ENCODE measurements at regions not wholly inside any gene's neighbourhood (a gene's known extent, or its start where the extent isn't known, plus 50 kb on each side); places are given as distances from the start of the nearest gene placed in this dataset.

DNA sequence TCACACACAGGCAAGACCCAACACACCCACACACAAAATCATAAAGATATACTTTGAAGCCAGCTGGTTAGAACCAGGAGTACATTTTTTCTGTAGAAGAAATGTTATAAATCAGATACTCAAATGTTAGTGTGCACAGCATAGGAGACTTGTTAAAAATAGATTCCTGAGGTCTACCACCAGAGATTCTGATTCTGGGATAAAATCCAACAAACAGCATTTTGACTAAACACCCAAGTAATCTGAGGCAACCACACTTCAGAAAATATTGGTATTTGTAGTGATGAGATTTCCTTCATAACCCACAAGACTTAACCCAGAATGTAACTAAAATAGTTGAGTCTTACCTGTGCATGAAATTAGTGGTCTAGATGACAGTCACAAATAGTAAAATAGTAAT is 301.8 kb downstream of the HNRNPD start:
- no peak for DNase-seq

DNA sequence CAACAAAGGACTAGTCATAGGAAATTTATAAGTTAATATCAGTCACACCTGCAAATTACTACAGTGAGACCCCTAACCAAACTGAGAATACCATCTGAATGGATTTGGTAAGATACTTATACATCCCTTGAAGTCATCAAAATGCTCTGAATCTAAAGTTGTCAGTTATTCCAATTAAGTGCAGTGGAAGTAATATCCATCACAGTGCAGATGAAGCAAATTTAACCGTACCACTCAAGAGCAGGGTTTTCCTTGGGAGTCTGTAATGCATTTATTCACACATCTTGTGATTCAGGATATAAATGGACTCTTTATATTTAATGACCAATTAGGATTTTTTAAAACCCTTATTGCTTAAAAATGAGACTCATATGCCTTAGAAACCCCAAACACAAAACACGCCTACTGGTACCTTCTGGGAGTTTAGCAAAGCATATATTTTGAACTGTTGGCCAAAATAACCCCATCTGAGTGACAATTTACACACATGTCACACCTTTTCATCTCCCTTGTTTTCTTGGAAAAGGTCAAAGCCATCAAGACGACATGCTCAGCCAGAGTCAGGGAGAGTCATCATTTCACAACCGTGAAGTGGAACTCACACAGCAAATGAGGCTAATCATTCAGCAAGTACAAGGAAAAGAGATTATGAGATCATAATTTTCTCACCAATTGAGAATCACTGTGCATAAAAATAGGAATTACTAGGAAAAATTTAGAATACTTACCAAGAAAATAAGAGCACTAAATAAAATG is 303.7 kb downstream of the HNRNPD start:
- no peak for DNase-seq

DNA sequence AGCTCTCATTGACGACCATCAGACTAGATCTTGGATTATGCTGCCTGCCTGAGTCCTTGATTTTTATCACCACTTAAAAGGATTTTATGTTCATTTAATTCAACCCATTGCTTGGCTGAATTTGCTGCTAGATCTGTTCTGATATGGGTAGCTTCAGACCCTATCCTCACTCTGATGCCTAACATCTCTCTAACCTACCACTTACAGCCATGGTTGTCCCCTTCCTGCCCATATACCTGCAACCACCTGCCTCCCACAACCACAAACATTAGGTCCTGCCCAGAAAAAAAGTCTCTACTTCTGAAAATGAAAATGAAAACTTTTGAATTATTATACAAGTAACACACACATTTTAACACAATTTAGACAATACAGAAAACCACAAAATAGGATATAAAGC is 310.8 kb downstream of the HNRNPD start:
- DNase-seq = no peak

DNA sequence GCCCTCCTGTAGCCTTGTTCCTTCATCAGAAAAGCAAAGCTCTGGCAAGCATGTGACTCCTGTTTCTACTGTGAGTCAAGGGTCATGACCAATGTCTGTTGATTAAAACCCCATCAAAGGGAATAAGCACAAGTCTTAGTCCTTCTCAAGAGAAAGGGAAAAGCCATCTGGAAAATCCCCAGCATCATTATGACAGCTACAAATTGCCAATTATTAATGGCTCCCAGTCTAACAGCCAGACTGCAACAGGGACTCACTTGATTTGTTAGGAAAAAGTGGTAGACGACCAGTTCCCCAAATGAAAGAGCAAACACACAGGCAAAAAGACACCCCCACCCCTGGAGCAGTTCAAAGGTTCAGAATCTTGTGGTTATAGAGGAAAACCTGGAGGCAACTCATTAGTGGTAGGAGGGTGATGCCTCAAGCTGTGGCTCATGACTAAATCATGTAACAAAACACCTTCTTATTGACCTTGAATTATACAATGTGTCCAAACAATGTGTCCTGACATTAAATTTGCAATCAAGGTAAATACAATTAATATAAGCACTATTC is 315.7 kb downstream of the HNRNPD start:
- peak; percentile 5 for DNase-seq

DNA sequence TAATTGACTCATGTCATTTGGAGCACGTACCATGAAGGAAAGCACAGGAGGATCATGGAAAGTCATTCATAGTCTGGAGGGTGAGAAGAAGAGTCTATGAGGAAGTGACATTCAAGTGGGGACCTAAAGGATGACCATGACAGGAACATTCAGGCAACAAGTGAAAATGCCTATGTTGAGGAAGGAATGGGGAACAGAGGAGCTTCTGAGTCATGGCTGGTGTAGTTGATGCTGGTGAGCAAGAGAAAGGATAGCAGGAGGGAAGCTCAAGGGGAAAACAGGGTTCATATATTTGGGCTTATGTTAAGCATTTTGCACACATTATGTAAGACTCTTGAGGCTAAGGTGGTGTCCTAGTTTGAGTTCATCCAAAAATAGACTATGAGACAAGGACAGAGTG is 318.6 kb downstream of the HNRNPD start:
- DNase-seq = no peak

DNA sequence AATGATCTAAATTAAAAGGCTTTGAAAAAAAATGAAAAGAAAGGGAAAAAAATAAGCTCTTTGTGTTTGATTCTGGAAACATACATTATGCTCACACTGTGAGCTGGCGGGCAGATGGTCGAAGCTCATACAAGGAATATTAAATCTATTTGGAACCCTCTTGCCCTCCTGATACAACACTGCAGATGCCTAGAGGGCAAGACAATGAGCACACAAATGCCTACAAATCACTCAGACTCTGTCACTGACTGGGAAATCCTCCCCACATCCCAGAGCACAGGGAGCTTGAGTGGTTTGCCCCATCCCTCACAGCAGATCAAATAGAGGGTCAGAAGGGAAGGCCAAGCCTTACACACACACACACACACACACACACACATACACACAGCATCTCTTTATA is 320.4 kb downstream of the HNRNPD start:
- DNase-seq = peak; percentile 52

DNA sequence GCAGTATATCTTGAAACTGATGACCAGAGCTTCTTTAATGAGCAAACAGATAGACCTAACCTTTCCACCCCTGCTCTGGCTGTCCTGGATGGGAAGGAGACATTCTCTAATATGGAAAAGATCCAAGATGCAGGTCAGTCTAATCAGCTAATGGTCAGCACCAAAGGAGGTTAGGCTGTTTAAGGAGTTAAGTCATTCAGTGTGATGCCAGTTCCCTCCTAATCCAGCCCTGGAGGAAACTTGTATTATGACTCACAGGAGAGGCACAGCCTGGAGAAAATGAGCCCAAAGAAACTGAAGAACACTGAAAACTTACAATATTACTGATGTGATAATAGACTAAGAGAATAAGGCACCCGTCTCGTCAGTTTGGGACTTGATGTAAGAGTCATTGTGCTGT is 323.0 kb downstream of the HNRNPD start:
- DNase-seq = no peak

DNA sequence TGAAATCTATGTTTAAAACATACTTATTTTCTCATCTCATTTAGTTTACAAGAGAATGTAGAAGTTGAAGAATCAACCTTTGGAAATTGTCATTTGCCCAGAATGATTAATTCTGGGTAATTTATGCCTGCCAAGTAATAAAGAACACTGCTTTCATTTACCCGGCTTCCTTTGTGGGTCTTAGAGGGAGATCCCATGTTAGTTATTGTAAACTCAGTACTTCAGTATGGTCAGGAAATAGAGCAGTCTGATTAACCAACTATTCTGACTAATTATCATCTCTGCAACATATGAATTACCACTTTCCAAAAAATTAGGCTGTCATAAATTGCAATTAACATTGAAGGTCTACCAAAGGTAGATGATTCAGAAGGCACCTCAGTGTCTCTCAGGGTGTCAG is 324.5 kb downstream of the HNRNPD start:
- DNase-seq = no peak

DNA sequence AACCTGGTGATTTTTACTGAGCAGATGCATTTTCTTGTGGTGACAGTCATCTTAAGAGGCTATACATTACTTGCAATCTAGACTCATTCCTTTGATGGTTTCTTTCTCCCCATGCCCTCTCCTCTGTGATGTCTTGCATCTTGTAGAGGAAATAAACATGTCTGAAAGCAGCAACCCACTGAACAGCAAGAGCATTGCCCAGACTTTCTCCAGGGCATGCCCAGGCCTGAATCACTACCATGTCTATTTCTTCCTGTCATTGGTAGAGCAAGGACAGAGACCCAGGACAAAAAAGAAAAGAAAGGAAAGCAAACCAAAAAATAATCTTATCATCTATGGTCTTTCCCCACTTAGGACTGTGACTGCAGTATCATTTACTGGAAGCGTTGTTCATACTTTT is 326.1 kb downstream of the HNRNPD start:
- DNase-seq = no peak

DNA sequence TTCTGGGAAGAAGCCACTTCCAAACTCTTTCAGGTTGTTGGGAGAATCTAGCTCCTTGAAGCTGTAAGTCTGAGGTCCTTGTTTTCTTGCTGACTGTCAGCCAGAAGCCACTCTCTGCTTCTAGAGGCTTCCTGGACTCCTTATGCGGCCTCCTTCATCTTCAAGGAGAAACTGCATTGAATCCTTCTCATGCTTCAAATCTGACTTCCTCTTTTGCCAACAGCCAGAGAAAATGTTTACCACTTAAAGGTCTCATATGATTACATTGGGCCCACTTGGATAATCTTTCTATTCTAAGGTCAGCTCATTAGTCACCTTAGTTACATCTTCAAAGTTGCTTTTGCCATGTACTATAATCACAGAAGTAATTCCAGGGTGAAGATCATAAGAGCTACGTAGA is 327.0 kb downstream of the HNRNPD start:
- no peak for DNase-seq

DNA sequence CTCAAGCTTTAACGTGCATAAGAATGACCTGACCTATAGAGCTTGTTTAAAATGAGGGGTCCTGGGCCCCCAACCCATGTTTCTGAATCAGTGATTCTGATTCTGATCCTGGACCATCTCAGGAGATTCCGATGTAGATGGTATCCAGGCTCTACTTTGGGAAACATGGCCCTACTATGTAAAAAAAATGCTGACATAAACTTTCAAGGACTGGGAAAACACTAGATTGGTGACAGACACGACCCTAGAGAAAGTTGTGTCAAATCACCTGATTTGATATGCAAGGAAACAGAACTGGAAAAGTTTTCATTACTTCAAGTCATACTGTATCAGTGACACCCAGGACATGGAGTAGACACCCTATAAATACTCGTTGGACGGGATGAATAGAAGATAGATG is 328.5 kb downstream of the HNRNPD start:
- DNase-seq = no peak

DNA sequence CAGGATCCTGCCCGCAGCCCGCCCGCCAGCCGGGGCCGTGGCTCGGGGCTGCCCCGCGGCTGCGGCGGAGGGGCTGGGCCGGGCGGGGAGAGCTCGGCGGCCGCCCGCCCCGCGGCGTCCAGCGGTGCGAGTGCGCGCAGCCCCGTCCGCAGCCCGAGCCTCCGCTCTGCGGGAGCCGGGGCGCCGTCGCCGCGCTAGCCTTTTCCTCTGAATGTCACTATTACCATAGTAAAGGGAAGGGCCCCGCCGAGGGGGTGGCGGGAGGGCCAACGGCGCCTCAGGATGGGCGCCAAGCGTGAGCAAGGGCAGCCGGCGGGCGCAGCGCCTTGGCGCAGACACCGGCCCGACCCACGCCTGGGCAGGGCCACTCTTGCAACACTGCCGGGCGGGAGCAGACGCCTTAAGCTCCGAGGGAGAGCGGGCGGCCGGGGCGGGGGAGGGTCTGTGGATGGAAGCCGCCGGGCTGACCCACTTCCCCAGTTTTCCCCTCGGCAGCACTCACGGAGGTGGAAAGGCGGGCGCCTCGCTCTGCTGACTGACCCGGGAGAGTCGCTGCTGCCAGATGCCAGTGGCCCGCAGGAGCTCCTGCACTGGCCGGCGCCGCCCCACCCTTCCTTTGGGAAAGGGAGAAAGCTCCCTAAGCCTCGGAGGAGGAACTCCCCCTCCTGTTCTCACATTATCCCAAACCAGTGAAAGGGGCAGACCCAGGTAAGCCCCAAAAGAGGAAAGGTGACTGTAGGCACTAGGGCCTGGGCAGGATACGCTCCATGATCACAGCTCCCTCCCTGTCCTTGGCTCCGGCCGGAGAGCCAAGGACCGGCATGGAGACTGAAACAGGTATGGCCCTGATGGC is 329.4 kb downstream of the HNRNPD start:
- peak; percentile 69 for DNase-seq

DNA sequence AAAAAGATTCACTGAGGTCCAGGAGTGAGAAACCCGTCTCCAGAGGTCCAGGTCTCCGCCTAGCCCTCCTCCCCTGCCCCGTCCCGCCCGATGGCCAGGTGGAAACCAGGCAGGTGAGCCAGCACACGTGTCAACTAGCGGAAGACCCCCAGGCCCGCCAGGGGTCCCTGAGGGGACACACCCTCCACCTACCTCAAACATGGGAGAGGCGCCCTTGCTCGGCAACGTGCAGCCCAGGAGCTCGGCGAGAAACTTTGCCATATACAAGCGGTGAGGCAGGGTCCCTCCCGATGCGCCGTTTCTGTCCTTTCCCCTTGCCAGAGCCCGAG is 330.0 kb downstream of the HNRNPD start:
- peak; percentile 45 for DNase-seq

DNA sequence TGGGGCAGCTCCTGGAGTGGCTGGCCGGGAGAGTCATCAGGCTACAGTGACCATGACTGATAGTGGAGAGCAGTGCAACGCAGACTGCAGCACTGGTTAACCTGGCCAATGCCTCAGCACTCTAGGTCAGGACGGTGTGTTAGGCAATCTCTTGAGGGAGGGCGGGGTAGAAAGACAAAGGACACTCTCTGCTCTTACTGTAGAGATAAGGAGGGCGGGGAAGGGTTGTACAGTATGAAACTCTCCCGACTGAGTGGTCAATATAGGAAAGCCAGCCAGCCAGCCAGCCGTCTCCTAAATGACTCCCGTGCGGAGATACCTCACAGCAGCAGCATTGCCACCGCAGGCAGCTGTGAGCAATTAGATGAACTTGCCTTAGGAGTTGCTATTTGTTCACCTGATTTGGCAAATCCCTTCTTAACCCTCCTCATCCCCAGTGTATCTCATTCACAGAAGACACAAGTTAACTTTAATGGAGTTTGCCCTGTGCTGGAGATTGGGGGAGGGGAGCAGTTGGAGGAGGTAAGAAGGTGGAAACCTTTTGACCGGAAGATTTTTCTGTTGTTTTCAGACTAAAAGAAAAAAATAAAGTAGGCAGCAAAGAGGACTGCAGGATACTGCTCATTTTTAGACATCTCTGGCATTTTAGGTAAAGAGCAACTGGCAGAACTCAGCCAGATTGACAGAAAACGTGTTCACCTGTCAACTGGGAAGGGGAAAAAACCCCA is 330.5 kb downstream of the HNRNPD start:
- peak; percentile 47 for DNase-seq

DNA sequence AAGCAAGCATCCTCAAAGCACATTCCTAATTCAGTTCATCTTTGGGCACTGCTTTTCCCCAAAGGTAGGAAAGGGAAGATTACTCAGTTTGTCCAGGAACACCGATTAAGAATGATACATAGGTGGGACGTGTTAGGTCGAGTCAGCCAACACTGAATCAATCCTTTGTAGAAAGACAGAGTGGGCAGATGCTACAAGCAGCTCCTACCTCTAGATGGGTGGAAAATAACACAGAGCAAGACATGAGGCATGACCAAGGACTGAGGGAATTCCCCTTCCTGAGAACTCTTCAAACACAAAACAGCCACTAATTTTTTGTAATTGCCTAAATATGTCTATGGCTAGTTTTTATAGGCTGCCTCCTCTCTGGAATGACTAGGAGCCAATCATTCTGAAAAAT is 331.7 kb downstream of the HNRNPD start:
- DNase-seq = no peak

DNA sequence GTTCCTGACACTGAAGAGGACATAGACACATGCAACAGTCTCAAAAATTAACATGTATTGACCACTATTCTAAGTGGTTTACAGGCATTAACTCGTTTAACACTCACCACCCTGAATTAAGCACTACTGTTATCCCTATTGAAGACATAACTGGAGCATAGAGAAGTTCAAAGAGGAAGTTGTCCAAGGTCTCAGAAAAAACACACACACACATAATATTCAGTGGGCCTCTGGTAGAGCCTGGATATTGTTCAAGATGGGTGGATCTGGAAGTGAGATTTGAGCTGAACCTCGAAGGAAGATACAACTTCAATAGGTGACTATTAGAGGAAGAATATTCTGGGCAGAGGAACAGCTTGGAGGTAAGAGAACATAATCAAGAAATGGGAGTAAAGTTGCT is 334.9 kb downstream of the HNRNPD start:
- DNase-seq = no peak

DNA sequence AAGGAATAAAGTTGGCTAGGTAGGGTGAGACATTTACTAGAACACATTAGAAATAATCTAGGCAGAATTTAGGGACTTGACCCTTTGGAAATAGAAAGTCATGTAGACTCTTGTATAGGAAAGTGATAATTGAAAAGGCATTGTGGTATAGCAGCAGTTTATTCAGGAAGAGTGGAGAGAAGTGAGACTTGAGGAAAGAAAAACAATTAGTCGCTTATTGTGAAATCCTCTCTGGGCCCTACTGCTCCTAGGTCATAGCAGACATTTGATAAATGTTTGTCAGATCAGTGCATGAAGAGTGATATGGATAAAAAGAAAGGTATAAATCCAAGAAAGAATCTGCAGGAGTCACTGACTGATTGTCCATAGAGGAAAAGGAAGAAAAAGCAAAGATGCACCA is 337.6 kb downstream of the HNRNPD start:
- DNase-seq = no peak

DNA sequence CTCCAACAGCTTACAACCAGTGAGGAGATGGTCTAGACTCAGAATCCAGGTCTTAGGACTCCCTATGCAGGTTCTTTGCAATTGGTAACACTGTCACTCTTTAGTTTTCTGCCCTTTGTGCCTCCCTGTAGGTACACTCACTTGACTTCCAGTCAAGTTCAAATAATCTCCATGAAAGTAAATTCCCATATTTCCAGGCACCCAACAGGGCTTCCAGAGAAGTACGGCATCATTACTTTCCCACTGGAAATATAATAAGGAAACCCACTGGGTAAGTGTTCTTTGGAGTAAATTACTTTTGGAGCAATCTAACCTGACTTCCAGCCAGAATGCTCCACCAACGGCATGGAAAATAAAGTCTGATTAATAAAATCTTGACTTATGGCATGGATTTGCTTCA is 338.9 kb downstream of the HNRNPD start:
- no peak for DNase-seq

DNA sequence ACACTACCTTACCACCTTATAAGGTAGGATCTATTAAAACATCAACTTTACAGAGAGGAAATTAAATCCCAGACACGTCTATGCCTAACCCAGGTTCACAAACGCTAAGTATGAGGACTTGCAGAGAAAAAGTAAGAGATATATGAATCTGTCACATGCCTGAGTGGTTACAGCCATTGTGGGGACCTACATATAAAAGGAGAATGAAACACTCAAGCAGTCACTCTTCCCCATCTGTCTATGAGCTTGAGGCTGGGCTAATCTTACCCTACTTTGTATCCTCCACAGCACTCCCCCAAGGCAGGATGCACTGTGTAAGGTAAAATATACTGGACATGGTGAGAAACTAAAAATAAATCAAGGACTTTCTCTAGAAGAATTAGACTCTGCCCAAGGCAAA is 339.9 kb downstream of the HNRNPD start:
- no peak for DNase-seq

DNA sequence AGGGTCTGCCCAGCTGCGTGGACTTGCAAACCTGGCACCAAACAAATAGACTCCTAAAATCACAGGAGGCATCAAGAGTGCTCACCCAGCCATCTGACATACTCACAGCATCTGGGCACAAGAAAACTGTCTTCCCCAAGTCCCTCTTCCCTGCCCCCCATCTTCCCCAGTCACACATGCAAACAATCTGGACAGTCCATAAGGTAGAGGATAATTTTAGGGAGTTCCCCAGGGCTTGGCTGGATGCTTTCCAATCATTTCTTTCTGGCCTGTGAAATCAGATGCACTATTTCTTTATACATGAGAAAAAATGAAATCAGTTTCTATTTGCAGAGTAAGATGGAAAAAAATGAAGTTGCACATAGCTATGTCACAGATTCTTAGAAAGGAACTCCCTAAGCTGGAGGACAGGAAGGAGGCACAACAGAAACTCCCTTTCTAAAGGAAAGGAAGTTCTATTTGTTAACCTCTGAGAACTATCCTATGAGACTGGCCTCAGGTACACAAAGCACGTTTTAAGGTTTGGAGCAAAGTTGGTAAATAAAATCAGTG is 342.3 kb downstream of the HNRNPD start:
- DNase-seq = peak; percentile 3

DNA sequence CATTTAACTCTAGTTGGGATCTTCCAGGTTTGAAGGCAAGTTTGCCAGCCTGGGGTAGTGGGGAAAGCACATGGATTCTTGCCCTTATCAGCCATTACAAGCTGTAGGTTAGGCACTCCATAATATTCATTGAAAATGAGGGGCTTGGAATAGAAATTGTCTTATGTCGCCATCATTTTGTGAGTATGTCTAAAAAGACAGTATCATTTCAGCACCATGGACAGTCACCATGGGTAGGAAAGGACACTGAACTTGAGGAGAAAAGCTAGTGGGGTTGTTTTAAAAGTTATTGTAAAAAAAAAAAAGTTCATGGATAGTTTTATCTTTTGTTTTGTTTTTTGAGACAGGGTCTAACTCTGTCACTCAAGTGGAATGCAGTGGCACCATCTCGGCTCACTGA is 356.1 kb downstream of the HNRNPD start:
- DNase-seq = no peak

DNA sequence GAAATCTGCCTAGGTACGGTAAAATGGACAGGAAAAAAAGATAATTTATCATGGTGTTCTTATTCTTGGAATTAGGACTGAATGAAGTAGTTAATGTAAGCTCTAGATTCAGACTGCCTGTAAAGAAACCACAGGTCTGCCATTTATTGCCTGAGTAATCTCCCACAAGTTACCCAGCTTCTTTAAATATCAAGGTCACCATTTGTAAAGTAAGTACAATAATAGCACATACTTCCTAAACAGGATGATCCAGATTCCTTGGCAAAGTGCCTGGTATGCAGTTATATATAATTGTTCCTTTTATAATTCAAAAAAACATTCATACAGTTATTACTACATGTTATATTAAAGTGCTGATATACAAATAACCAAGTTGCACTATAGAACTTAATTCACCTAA is 368.6 kb downstream of the HNRNPD start:
- DNase-seq = no peak

DNA sequence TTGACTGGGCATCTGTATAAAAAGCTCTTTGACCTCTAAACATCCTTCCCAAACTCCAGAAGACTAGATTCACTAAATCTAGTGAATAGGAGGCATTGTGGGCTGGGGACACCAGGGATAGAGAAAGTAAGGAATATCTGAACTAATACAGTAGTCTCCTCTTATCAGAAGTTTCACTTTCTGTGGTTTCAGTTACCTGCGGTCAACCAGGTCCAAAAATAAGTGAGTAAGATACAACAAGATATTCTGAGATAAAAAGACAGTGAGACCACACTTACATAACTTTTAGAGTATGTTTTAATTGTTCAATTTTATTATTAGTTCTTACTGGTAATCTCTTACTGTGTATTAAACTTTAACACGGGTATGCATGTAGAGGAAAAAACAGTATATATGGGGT is 376.5 kb downstream of the HNRNPD start:
- no peak for DNase-seq
